HCT116 (cell line): ENCODE measurements at regions not wholly inside any gene's neighbourhood (a gene's known extent, or its start where the extent isn't known, plus 50 kb on each side); places are given as distances from the start of the nearest gene placed in this dataset.

Experiments
- ATAC-seq: fragments of 200-7000 bp; cut with Tn5 transposase; 2 replicates; pipeline ENCODE4 v1.9.1; 2020; ENCODE audit warnings: mild to moderate bottlenecking, moderate library complexity
- BruUV-seq: library from RNA; stranded (reverse); fragments of 400-500 nt; replicated peaks from 2 replicates; lab custom pipeline; 2021; lab: Mats Ljungman, UMichigan
- CTCF ChIA-PET: fragments of 300-600 bp; sonication (Branson Sonifier 250); formaldehyde crosslinking; loops from one replicate; lab custom pipeline; 2021; ENCODE audit warnings: antibody characterized with exemption; lab: Charles Lee
- POLR2A ChIA-PET: fragments of 300-600, 350-600 bp; sonication (Branson Sonifier 250); formaldehyde crosslinking; loops from one replicate; lab custom pipeline; 2021; ENCODE audit warnings: antibody characterized with exemption; lab: Charles Lee
- RAD21 ChIA-PET, 2 experiments: fragments of 300-600 bp; sonication (Branson Sonifier 250); formaldehyde crosslinking; loops; one replicate each; lab custom pipeline; 2023; ENCODE audit warnings: low total read pairs in 2 of 2; ENCODE audit not compliant: uncharacterized antibody in 2 of 2, unreplicated experiment in 2 of 2, low non-redundant PET in 1 of 2; lab: Charles Lee
- DNase-seq: peaks from one replicate; pipeline ENCODE4 v3.0.0-alpha.2; 2010; ENCODE audit warnings: low read depth, low spot score
- H2AFZ ChIP-seq: fragments of 200-600 bp; shearing (Covaris generic), sonication (generic); 2 replicates; pipeline ENCODE4 v1.6.1; 2017; ENCODE audit warnings: low read depth, mixed run types, mixed read lengths, antibody characterized with exemption, low read length; ENCODE audit not compliant: poor library complexity, severe bottlenecking
- H3K27ac ChIP-seq: 2 replicates; pipeline ENCODE4 v1.5.1; 2012; ENCODE audit warnings: low read depth, low read length
- H3K27me3 ChIP-seq: fragments of 200-600 bp; sonication (generic); 2 replicates; pipeline ENCODE4 v1.6.1; 2016; ENCODE audit warnings: mixed run types, low read length, mixed read lengths; ENCODE audit not compliant: insufficient read depth
- H3K36me3 ChIP-seq, 2 experiments: fragments of 200-500 bp in 1 of 2; fragments of 200-600 bp in 1 of 2; sonication (Bioruptor generic) in 1 of 2; sonication (generic) in 1 of 2; 2 replicates each; pipeline versions ENCODE4 v1.5.1 to v1.6.1; 2014 to 2016; ENCODE audit warnings: low read length in 2 of 2, inconsistent platforms in 1 of 2, mixed read lengths in 1 of 2, mixed run types in 1 of 2; ENCODE audit not compliant: insufficient read depth in 2 of 2, control insufficient read depth in 1 of 2
- H3K4me1 ChIP-seq, 2 experiments: fragments of 200-600 bp in 1 of 2; sonication (generic) in 1 of 2; 2 replicates each; pipeline versions ENCODE4 v1.5.1 to v1.6.1; 2012 to 2017; ENCODE audit warnings: low read length in 2 of 2, inconsistent platforms in 1 of 2, mild to moderate bottlenecking in 1 of 2, mixed read lengths in 1 of 2, mixed run types in 1 of 2, moderate library complexity in 1 of 2; ENCODE audit not compliant: insufficient read depth in 2 of 2, control insufficient read depth in 1 of 2
- H3K4me2 ChIP-seq: fragments of 200-600 bp; sonication (generic); 2 replicates; pipeline ENCODE4 v1.6.1; 2017; ENCODE audit warnings: mixed run types, low read length, mixed read lengths
- H3K4me3 ChIP-seq, 2 experiments: fragments of 200-600 bp in 1 of 2; sonication (generic) in 1 of 2; replicated peaks in 1 of 2; 2 replicates each; pipeline ENCODE4 v1.5.1; 2011 to 2016; ENCODE audit warnings: low read length in 2 of 2, control low read depth in 1 of 2, low read depth in 1 of 2, mild to moderate bottlenecking in 1 of 2, mixed read lengths in 1 of 2, mixed run types in 1 of 2
- H3K79me2 ChIP-seq: fragments of 200-600 bp; sonication (generic); 2 replicates; pipeline ENCODE4 v1.6.1; 2017; ENCODE audit warnings: mild to moderate bottlenecking, mixed run types, low read length, moderate library complexity, mixed read lengths; ENCODE audit not compliant: insufficient read depth
- H3K9ac ChIP-seq: fragments of 200-600 bp; sonication (generic); 2 replicates; pipeline ENCODE4 v1.6.1; 2016; ENCODE audit warnings: low read length, mixed read lengths
- H3K9me2 ChIP-seq: fragments of 200-600 bp; sonication (generic), shearing (Covaris generic); 2 replicates; pipeline ENCODE4 v1.6.1; 2017; ENCODE audit warnings: mixed run types, mild to moderate bottlenecking, moderate library complexity; ENCODE audit not compliant: insufficient read depth
- H3K9me3 ChIP-seq, 2 experiments: fragments of 200-500 bp in 1 of 2; fragments of 200-600 bp in 1 of 2; sonication (Bioruptor generic) in 1 of 2; sonication (generic) in 1 of 2; 2 replicates each; pipeline ENCODE4 v1.6.1; 2014 to 2017; ENCODE audit warnings: low read length in 2 of 2, mixed read lengths in 2 of 2, inconsistent platforms in 1 of 2, low read depth in 1 of 2, mild to moderate bottlenecking in 1 of 2, mixed run types in 1 of 2, moderate library complexity in 1 of 2; ENCODE audit not compliant: control insufficient read depth in 1 of 2, insufficient read depth in 1 of 2
- H4K20me1 ChIP-seq: fragments of 200-600 bp; sonication (generic), shearing (Covaris generic); 2 replicates; pipeline ENCODE4 v1.6.1; 2017; ENCODE audit warnings: mixed run types, mild to moderate bottlenecking, moderate library complexity; ENCODE audit not compliant: insufficient read depth
- CBX3 ChIP-seq: IDR thresholded peaks from 2 replicates; pipeline ENCODE4 v1.6.1; 2012; ENCODE audit warnings: low read depth
- CEBPB ChIP-seq: IDR thresholded peaks from 2 replicates; pipeline ENCODE4 v1.6.1; 2012; ENCODE audit warnings: low read depth
- ELF1 ChIP-seq: IDR thresholded peaks from 2 replicates; pipeline ENCODE4 v1.6.1; 2012; ENCODE audit warnings: low read depth, borderline replicate concordance
- EZH2 ChIP-seq: fragments of 200-600 bp; sonication (generic); IDR thresholded peaks from 2 replicates; pipeline ENCODE4 v1.6.1; 2017; ENCODE audit warnings: antibody characterized with exemption, mixed run types
- EZH2phosphoT487 ChIP-seq: fragments of 200-600 bp; IDR thresholded peaks from 2 replicates; pipeline ENCODE4 v1.6.1; 2018; ENCODE audit warnings: antibody characterized with exemption, borderline replicate concordance
- FOSL1 ChIP-seq: IDR thresholded peaks from 2 replicates; pipeline ENCODE4 v1.6.1; 2012; ENCODE audit warnings: low read depth
- JUND ChIP-seq: IDR thresholded peaks from 2 replicates; pipeline ENCODE4 v1.6.1; 2012
- POLR2A ChIP-seq: IDR thresholded peaks from 2 replicates; pipeline ENCODE4 v1.7.0; 2011; ENCODE audit warnings: borderline replicate concordance; ENCODE audit not compliant: insufficient read depth, insufficient read length; ENCODE audit errors: extremely low read depth
- POLR2AphosphoS5 ChIP-seq: IDR thresholded peaks from 2 replicates; pipeline ENCODE4 v1.6.1; 2011; ENCODE audit warnings: mild to moderate bottlenecking, low read depth, low read length, moderate library complexity
- RAD21 ChIP-seq: IDR thresholded peaks from 2 replicates; pipeline ENCODE4 v1.6.1; 2012; ENCODE audit warnings: low read depth, mild to moderate bottlenecking
- SIN3A ChIP-seq: IDR thresholded peaks from 2 replicates; pipeline ENCODE4 v1.6.1; 2012; ENCODE audit warnings: low read depth
- SP1 ChIP-seq: IDR thresholded peaks from 2 replicates; pipeline ENCODE4 v1.6.1; 2012; ENCODE audit warnings: low read depth
- SRF ChIP-seq: IDR thresholded peaks from 2 replicates; pipeline ENCODE4 v1.6.1; 2012; ENCODE audit warnings: low read depth
- TCF7L2 ChIP-seq: IDR thresholded peaks from 2 replicates; pipeline ENCODE4 v1.7.0; 2011; ENCODE audit warnings: borderline replicate concordance, inconsistent platforms; ENCODE audit not compliant: insufficient read depth, insufficient read length; ENCODE audit errors: extremely low read depth
- ZFX ChIP-seq: fragments of 450-650 bp; IDR thresholded peaks from 2 replicates; pipeline ENCODE4 v1.6.1; 2017
- ZNF274 ChIP-seq: fragments of 200-500 bp; sonication (Bioruptor generic); IDR thresholded peaks from 2 replicates; pipeline ENCODE4 v1.6.1; 2014; ENCODE audit warnings: mild to moderate bottlenecking, low read depth, low read length, inconsistent platforms
- intact Hi-C: fragments of 100-400 bp; cut with micrococcal nuclease; formaldehyde crosslinking; loops from 2 replicates; pipeline ENCODE4 v1.10.0; 2022
- TF ChIP-seq, protein P1 (sequence below): IDR thresholded peaks from 2 replicates; pipeline ENCODE4 v1.6.1; 2012
- TF ChIP-seq, protein P2 (sequence below), 3 experiments: fragments of 200-600 bp in 1 of 3; sonication (generic) in 1 of 3; IDR thresholded peaks in 2 of 3; conservative IDR thresholded peaks in 1 of 3; 2 replicates each; pipeline ENCODE4 v1.5.1; 2012 to 2017; ENCODE audit warnings: low read depth in 2 of 3, low read length in 2 of 3, antibody characterized with exemption in 1 of 3, borderline replicate concordance in 1 of 3, control low read depth in 1 of 3, mild to moderate bottlenecking in 1 of 3, mixed read lengths in 1 of 3, mixed run types in 1 of 3, moderate library complexity in 1 of 3; ENCODE audit not compliant: insufficient read depth in 1 of 3
- TF ChIP-seq, protein P3 (sequence below): IDR thresholded peaks from 2 replicates; pipeline ENCODE4 v1.6.1; 2011; ENCODE audit warnings: mild to moderate bottlenecking, low read length, moderate library complexity; ENCODE audit not compliant: insufficient replicate concordance; ENCODE audit errors: extremely low read depth

DNA sequence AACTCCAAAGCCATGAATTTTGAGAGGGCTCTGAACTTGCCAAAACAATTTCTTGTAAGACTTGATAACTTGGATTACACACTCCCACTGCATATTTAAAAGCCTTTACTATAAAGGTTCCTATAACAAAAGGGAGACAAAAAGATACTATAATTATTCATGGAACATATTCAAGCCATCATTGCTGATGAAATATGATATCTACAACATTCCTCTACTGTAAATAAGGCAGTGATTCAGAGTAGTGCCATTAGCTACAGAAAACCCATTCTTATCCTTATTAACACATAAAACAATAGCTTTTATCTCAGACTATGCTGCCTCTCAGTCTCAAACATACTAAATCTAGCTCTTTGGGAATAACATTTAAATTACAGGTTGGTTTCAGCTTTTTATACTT, 675.5 kb upstream of the CXADR start:
- Histone ChIP-seq H3K4me1 (no peaks in the 10 kb centered on the region), H4K20me1 (no peaks in the 10 kb centered on the region), H3K36me3 (no peaks in the 10 kb centered on the region), H3K4me3 (no peak overlapping the region), H3K9me3 (peaks cover 1 to 23% of the 10 kb centered on the region in 2 experiments; a peak in 3 of 4 replicates), H2AFZ (no peak overlapping the region), H3K27me3 (no peaks in the 10 kb centered on the region), H3K27ac (no peak overlapping the region), H3K79me2 (no peaks in the 10 kb centered on the region), H3K9me2 (no peaks in the 10 kb centered on the region), H3K9ac (no peak overlapping the region), H3K4me2 (no peak overlapping the region)
- BruUV-seq = no TSS peak
- ChIA-PET CTCF (no interaction called here), RAD21 (no interaction called here), POLR2A (no interaction called here)
- intact Hi-C loops = no loop called here
- TF ChIP-seq FOSL1 = no peak
- TF ChIP-seq POLR2A = no peak
- TF ChIP-seq ELF1 = no peak
- no peak for TF ChIP-seq ZNF274
- no peak for TF ChIP-seq ZFX
- no peak for TF ChIP-seq EZH2phosphoT487
- no peak for TF ChIP-seq EZH2
- TF ChIP-seq TCF7L2 = no peak
- no peak for TF ChIP-seq JUND
- TF ChIP-seq, protein P1, sequence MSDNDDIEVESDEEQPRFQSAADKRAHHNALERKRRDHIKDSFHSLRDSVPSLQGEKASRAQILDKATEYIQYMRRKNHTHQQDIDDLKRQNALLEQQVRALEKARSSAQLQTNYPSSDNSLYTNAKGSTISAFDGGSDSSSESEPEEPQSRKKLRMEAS = no peak
- TF ChIP-seq SP1 = no peak
- TF ChIP-seq, protein P2, sequence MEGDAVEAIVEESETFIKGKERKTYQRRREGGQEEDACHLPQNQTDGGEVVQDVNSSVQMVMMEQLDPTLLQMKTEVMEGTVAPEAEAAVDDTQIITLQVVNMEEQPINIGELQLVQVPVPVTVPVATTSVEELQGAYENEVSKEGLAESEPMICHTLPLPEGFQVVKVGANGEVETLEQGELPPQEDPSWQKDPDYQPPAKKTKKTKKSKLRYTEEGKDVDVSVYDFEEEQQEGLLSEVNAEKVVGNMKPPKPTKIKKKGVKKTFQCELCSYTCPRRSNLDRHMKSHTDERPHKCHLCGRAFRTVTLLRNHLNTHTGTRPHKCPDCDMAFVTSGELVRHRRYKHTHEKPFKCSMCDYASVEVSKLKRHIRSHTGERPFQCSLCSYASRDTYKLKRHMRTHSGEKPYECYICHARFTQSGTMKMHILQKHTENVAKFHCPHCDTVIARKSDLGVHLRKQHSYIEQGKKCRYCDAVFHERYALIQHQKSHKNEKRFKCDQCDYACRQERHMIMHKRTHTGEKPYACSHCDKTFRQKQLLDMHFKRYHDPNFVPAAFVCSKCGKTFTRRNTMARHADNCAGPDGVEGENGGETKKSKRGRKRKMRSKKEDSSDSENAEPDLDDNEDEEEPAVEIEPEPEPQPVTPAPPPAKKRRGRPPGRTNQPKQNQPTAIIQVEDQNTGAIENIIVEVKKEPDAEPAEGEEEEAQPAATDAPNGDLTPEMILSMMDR (IDR thresholded peaks at IDR 0.05 in 2 of 3, conservative IDR thresholded peaks at IDR 0.05 in 1 of 3; ENCODE audit: borderline replicate concordance in 1 of 3, insufficient read depth in 1 of 3, low read depth in 2 of 3, low read length in 2 of 3) = no peak
- TF ChIP-seq RAD21 = no peak
- TF ChIP-seq POLR2AphosphoS5 = no peak
- no peak for TF ChIP-seq SRF
- TF ChIP-seq SIN3A = no peak
- TF ChIP-seq, protein P3, sequence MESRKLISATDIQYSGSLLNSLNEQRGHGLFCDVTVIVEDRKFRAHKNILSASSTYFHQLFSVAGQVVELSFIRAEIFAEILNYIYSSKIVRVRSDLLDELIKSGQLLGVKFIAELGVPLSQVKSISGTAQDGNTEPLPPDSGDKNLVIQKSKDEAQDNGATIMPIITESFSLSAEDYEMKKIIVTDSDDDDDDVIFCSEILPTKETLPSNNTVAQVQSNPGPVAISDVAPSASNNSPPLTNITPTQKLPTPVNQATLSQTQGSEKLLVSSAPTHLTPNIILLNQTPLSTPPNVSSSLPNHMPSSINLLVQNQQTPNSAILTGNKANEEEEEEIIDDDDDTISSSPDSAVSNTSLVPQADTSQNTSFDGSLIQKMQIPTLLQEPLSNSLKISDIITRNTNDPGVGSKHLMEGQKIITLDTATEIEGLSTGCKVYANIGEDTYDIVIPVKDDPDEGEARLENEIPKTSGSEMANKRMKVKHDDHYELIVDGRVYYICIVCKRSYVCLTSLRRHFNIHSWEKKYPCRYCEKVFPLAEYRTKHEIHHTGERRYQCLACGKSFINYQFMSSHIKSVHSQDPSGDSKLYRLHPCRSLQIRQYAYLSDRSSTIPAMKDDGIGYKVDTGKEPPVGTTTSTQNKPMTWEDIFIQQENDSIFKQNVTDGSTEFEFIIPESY = no peak
- no peak for TF ChIP-seq CBX3
- no peak for TF ChIP-seq CEBPB
- DNase-seq (no peak), ATAC-seq (no peak)
